ENCODE measurements at regions not wholly inside any gene's neighbourhood (a gene's known extent, or its start where the extent isn't known, plus 50 kb on each side); places are given as distances from the start of the nearest gene placed in this dataset.

- intact Hi-C loops (cut with micrococcal nuclease) (loop anchor here (5.0 kb wide), 1 partner anchor 41 kb away; no protein-coding TSS in a partner anchor), dilution Hi-C loops (cut with HindIII; ENCODE audit: low sequenced_read_pairs, unreplicated experiment) (no loop called here), in situ Hi-C loops (cut with MboI; ENCODE audit: low sequenced_read_pairs) (no loop called here)
- Histone ChIP-seq H2AK9ac (replicated peaks; ENCODE audit: low read depth, low read length, poor library complexity) (no peak overlapping the region), H3K23ac (ENCODE audit: low read depth, low read length) (no peak overlapping the region), H3K9me3 (ENCODE audit: control insufficient read depth, insufficient read depth, low read length) (no peaks in the 10 kb centered on the region), H3K9me1 (ENCODE audit: insufficient read depth, low read length) (no peaks in the 10 kb centered on the region), H3K9ac (ENCODE audit: low read depth, low read length) (no peak overlapping the region), H2BK5ac (ENCODE audit: low read depth, low read length, poor library complexity, severe bottlenecking) (no peak overlapping the region), H3K79me1 (ENCODE audit: low read depth in 1 of 2, low read length in 2 of 2) (no peaks in the 10 kb centered on the region), H4K8ac (ENCODE audit: low read depth in 2 of 2, low read length in 2 of 2) (no peak overlapping the region), H3K56ac (ENCODE audit: extremely low read depth, insufficient read depth, low read length) (no peak overlapping the region), H3K36me3 (ENCODE audit: control insufficient read depth, insufficient read depth, low read length) (no peaks in the 10 kb centered on the region), H3K4ac (ENCODE audit: low read depth, low read length) (no peak overlapping the region), H2BK120ac (ENCODE audit: low read depth, low read length) (no peak overlapping the region), H2BK20ac (ENCODE audit: low read depth, low read length) (no peak overlapping the region), H3K4me1 (ENCODE audit: control insufficient read depth, insufficient read depth, low read length) (peaks cover 11% of the 10 kb centered on the region), H2BK15ac (ENCODE audit: low read depth, low read length) (no peak overlapping the region), H3K27me3 (ENCODE audit: control insufficient read depth, insufficient read depth, low read length) (peaks cover 15% of the 10 kb centered on the region), H2AK5ac (ENCODE audit: low read depth, low read length) (no peak overlapping the region), H4K91ac (ENCODE audit: insufficient read depth, low read depth, low read length) (no peak overlapping the region), H3K27ac (ENCODE audit: insufficient read depth, low read length) (no peak overlapping the region), H2AFZ (replicated peaks; ENCODE audit: low read length, poor library complexity) (no peak overlapping the region), H3K18ac (ENCODE audit: low read depth, low read length) (0 out of 2 replicates have a peak overlapping the region, but pooled peaks have one; percentile 22), H4K20me1 (ENCODE audit: insufficient read depth, low read length) (no peaks in the 10 kb centered on the region), H3K14ac (replicated peaks; ENCODE audit: low read depth, low read length) (no peak overlapping the region), H3K4me3 (ENCODE audit: insufficient read depth, low read depth, low read length) (no peak overlapping the region), H3K4me2 (ENCODE audit: low read depth, low read length) (peak overlapping the region; percentile 36), H4K5ac (ENCODE audit: low read depth, low read length) (no peak overlapping the region; the same call in 1 of the 2 replicates)
- WGBS, 2 experiments (ENCODE audit: extremely low coverage in 2 of 2, insufficient read length in 1 of 2) = 87% methylated on average over 3 of the region's 11 CpGs; no CpG with 5 or more reads in 1 of the 2 experiments
- DNase-seq (peak; percentile 57), ATAC-seq (ENCODE audit: low read depth) (peak; percentile 94)
- TF ChIP-seq RAD21 (IDR thresholded peaks at IDR 0.05; ENCODE audit: low read length) (no peak), CEBPB (IDR thresholded peaks at IDR 0.05; ENCODE audit: low read depth, low read length) (peak; percentile 91), BHLHE40 (IDR thresholded peaks at IDR 0.05; ENCODE audit: low read depth, low read length) (no peak), POLR2A (IDR thresholded peaks at IDR 0.05; ENCODE audit: low read depth, low read length) (no peak), MAZ (IDR thresholded peaks at IDR 0.05; ENCODE audit: borderline replicate concordance, low read depth, low read length) (no peak)
- CTCF ChIA-PET = interaction anchor here (0.6 kb wide), 1 partner anchor 96 kb away, joined by 3 read pairs; no protein-coding TSS in a partner anchor
- POLR2A ChIA-PET (ENCODE audit: unreplicated experiment) = no interaction called here
- no TSS peak for BruUV-seq (replicated peaks)
These were observed 193.9 kb downstream of the TLE3 start for GRCh38 chr15:69903470-69904469.
